Neural crest cell (in vitro differentiated cells): ENCODE measurements at regions not wholly inside any gene's neighbourhood (a gene's known extent, or its start where the extent isn't known, plus 50 kb on each side); places are given as distances from the start of the nearest gene placed in this dataset.

ENCODE experiments used
- DNase-seq: peaks from one replicate; pipeline ENCODE4 v3.0.0; 2021; ENCODE audit warnings: low read depth, mixed read lengths, low spot score
- H3K27ac Mint-ChIP-seq: one replicate; pipeline ENCODE4 v1.8.0; 2021; ENCODE audit warnings: mild to moderate bottlenecking, mixed read lengths; ENCODE audit not compliant: unreplicated experiment
- H3K27me3 Mint-ChIP-seq: 2 replicates; pipeline ENCODE4 v1.8.0; 2021; ENCODE audit warnings: low read depth, mild to moderate bottlenecking, mixed read lengths
- H3K36me3 Mint-ChIP-seq: 2 replicates; pipeline ENCODE4 v1.8.0; 2021; ENCODE audit warnings: low read depth, mild to moderate bottlenecking, mixed read lengths
- H3K4me1 Mint-ChIP-seq: 2 replicates; pipeline ENCODE4 v1.8.0; 2021; ENCODE audit warnings: mixed read lengths
- H3K4me3 Mint-ChIP-seq: one replicate; pipeline ENCODE4 v1.8.0; 2021; ENCODE audit warnings: mild to moderate bottlenecking, mixed read lengths
- H3K9me3 Mint-ChIP-seq: 2 replicates; pipeline ENCODE4 v1.8.0; 2021; ENCODE audit warnings: mixed read lengths
- TF ChIP-seq, protein P1 (sequence below): fragments of 200-600 bp; sonication (generic); conservative IDR thresholded peaks from 2 replicates; pipeline ENCODE4 v1.5.0; 2021; ENCODE audit warnings: antibody characterized with exemption, mild to moderate bottlenecking

DNA sequence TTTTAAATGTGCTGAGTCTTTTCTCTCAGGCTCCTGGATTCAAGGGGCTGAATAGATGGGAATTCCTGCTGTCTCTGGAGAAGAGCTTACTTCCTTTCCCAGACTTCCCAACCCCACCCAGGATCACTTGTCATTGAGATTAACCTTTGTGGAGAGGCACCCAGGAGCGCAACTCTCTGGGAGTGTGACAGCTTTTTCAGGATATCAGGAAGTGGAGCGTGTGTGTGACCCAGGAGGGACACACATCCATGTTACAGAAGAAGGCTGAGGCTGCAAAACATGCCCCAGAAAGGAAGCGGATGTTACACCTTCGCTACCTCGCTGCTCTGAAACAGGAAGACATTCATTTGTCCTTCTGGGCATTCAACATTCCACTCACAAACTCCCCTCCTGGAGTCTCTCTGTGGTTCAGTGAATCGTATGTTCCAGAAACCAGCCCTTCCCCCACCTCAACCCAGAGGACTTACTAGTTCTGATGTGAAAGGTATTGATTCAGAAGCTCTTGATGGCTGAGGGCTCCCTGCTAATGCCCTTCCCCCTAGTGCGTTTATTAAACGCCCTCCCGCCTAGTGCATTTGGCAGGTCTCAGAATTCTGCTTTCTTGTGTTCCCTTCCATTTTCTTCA, 523.9 kb downstream of the TNS1 start:
- no peaks in the 10 kb centered on the region for H3K36me3 Mint-ChIP-seq
- TF ChIP-seq, protein P1, sequence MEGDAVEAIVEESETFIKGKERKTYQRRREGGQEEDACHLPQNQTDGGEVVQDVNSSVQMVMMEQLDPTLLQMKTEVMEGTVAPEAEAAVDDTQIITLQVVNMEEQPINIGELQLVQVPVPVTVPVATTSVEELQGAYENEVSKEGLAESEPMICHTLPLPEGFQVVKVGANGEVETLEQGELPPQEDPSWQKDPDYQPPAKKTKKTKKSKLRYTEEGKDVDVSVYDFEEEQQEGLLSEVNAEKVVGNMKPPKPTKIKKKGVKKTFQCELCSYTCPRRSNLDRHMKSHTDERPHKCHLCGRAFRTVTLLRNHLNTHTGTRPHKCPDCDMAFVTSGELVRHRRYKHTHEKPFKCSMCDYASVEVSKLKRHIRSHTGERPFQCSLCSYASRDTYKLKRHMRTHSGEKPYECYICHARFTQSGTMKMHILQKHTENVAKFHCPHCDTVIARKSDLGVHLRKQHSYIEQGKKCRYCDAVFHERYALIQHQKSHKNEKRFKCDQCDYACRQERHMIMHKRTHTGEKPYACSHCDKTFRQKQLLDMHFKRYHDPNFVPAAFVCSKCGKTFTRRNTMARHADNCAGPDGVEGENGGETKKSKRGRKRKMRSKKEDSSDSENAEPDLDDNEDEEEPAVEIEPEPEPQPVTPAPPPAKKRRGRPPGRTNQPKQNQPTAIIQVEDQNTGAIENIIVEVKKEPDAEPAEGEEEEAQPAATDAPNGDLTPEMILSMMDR, result no peak
- peaks cover 7% of the 10 kb centered on the region for H3K9me3 Mint-ChIP-seq
- H3K4me1 Mint-ChIP-seq, result peaks cover 9% of the 10 kb centered on the region
- H3K4me3 Mint-ChIP-seq, result no peak overlapping the region
- no peaks in the 10 kb centered on the region for H3K27me3 Mint-ChIP-seq
- H3K27ac Mint-ChIP-seq, result peak overlapping the region; percentile 32
- no peak for DNase-seq

DNA sequence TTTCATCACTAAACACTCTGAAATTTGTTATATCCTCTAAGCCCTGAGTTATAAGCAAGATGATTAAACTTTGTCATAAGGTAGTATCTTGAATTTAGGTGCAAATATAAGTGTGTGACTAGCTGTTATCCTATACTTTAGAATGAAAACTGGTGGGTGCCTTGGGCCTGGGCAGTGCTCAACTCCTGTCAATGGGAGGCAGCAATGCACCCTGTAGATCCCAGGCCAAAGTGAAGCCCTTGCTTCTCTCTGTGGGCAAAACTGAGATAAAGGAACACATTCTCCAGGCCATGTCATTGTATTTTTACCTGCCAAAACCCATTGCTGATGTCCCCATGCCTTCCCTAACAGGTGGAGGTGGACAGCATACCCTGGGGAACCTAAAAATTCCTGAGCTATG, 525.2 kb downstream of the TNS1 start:
- Mint-ChIP-seq H3K27ac (no peak overlapping the region), H3K27me3 (no peaks in the 10 kb centered on the region)

DNA sequence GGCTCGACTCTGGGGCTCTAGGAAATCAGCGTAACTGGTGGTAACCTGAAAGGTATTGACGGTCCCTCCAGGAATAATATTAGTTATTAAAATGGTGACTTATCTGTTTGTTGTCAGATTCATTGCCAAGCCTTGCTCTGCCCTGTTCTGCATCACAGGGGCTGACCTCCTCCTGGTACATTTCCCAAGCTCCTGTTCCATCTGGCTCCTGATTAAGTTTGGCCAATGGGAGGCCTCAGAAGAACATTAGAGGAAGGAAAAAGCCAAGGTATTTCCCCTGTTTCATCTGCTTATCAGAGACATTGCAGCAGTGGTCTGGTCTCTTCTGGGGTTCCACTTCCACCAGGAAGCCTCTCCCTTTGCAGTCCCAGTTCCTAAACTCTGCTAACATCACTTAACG, 527.0 kb downstream of the TNS1 start:
- no peak for DNase-seq
- Mint-ChIP-seq H3K4me1 (peaks cover 9% of the 10 kb centered on the region), H3K27ac (no peak overlapping the region), H3K27me3 (no peaks in the 10 kb centered on the region), H3K4me3 (no peak overlapping the region), H3K36me3 (peaks cover 2% of the 10 kb centered on the region), H3K9me3 (no peaks in the 10 kb centered on the region)
- TF ChIP-seq, protein P1, result no peak

More for the DNA sequence above, 525.2 kb downstream of the TNS1 start:
- H3K4me1 Mint-ChIP-seq, result peaks cover 9% of the 10 kb centered on the region
- H3K4me3 Mint-ChIP-seq, result no peak overlapping the region
- no peak for DNase-seq
- H3K9me3 Mint-ChIP-seq, result peaks cover 7% of the 10 kb centered on the region
- H3K36me3 Mint-ChIP-seq, result no peaks in the 10 kb centered on the region
- TF ChIP-seq, protein P1, result no peak

DNA sequence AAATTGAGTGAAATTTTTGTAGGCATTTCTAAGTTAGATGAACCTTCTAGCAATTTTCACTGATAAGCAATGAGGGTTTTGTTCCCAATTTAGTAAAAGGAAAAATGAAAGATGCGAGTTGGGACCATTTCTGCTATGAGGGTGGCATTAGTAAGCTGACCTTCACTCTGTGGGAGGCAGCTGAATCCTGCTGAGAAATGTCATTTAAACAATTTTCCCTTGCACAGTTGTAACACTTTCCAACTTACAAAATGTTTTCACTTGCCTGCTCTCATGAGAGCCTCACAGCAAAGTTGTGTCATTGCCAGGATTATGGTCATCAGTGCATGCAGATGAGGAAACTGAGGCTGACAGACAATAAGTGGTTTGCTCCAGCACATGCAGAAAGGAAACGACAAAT, 527.7 kb downstream of the TNS1 start:
- DNase-seq, result no peak
- Mint-ChIP-seq H3K4me1 (peaks cover 9% of the 10 kb centered on the region), H3K4me3 (no peak overlapping the region), H3K36me3 (peaks cover 2% of the 10 kb centered on the region), H3K9me3 (no peaks in the 10 kb centered on the region), H3K27ac (no peak overlapping the region), H3K27me3 (no peaks in the 10 kb centered on the region)
- TF ChIP-seq, protein P1, result no peak

DNA sequence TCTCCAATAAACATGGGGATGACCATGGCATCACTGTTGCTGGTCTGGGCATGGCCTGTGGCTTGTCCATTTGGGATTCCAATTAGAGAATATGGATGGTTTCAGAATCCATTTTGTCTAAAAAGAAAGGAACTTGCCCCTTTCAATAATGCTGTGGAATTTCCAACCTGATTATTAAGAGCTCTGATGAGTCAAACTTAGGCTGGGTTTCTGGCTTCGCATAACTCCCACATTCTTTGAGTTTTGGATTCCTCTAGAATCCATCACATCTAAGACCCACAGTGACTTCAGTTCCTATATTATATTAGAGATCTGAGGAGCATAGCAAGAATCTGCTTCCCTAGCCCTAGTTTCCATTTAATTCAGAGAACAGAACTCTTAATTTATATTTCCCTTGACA, 531.5 kb downstream of the TNS1 start:
- Mint-ChIP-seq H3K4me3 (no peak overlapping the region), H3K36me3 (peaks cover 2% of the 10 kb centered on the region), H3K4me1 (peaks cover 6% of the 10 kb centered on the region), H3K9me3 (no peaks in the 10 kb centered on the region), H3K27me3 (no peaks in the 10 kb centered on the region), H3K27ac (no peak overlapping the region)
- no peak for DNase-seq
- TF ChIP-seq, protein P1, result no peak
